ENCODE measurements at regions not wholly inside any gene's neighbourhood (a gene's known extent, or its start where the extent isn't known, plus 50 kb on each side); places are given as distances from the start of the nearest gene placed in this dataset.

DNA sequence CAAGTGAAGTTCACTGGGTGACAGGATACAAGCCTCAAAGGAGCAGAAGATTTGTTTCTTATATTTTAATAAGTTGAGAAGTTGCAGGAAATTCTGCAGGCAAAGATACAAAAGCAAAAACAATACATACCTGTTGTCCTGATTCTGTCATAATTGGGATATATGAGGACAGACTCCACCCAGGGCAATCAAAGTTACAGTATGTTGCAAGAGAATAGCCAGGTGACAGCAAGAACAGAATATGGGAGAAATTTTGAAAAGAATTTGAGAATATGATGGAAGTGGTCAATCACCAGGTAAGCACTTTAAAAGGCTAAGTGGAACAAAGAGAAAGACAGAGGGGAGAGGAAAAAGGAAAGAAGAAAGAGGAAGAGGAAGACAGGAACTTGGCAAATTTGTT is 607.6 kb upstream of the ADGRL4 start:
- no peak overlapping the region for H3K4me3 ChIP-seq (ENCODE audit: low read depth, low read length)
- TF ChIP-seq, protein P1, sequence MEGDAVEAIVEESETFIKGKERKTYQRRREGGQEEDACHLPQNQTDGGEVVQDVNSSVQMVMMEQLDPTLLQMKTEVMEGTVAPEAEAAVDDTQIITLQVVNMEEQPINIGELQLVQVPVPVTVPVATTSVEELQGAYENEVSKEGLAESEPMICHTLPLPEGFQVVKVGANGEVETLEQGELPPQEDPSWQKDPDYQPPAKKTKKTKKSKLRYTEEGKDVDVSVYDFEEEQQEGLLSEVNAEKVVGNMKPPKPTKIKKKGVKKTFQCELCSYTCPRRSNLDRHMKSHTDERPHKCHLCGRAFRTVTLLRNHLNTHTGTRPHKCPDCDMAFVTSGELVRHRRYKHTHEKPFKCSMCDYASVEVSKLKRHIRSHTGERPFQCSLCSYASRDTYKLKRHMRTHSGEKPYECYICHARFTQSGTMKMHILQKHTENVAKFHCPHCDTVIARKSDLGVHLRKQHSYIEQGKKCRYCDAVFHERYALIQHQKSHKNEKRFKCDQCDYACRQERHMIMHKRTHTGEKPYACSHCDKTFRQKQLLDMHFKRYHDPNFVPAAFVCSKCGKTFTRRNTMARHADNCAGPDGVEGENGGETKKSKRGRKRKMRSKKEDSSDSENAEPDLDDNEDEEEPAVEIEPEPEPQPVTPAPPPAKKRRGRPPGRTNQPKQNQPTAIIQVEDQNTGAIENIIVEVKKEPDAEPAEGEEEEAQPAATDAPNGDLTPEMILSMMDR (IDR thresholded peaks at IDR 0.05; ENCODE audit: borderline replicate concordance, insufficient read depth, low read depth, low read length), result no peak

DNA sequence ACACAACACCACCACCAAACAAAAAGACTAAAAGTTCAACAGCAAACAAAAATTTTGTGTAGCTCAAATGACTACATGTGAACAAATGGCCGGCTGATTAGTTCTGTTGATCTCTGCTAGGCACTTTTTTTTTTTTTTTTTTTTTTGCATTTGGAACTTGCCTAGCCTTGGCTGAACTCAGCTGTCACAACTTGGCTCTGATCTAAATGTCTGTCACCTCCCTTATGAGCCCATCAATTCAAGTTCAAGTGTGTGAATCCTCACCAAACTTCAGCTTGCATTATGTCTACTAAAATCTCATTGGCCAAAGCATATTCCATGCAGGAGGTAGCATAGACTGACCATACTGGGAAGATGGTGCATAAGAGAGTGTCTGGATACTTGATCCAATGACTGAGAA is 606.5 kb upstream of the ADGRL4 start:
- H3K4me3 ChIP-seq (ENCODE audit: low read depth, low read length), result no peak overlapping the region
- TF ChIP-seq, protein P1 (IDR thresholded peaks at IDR 0.05; ENCODE audit: borderline replicate concordance, insufficient read depth, low read depth, low read length), result no peak

DNA sequence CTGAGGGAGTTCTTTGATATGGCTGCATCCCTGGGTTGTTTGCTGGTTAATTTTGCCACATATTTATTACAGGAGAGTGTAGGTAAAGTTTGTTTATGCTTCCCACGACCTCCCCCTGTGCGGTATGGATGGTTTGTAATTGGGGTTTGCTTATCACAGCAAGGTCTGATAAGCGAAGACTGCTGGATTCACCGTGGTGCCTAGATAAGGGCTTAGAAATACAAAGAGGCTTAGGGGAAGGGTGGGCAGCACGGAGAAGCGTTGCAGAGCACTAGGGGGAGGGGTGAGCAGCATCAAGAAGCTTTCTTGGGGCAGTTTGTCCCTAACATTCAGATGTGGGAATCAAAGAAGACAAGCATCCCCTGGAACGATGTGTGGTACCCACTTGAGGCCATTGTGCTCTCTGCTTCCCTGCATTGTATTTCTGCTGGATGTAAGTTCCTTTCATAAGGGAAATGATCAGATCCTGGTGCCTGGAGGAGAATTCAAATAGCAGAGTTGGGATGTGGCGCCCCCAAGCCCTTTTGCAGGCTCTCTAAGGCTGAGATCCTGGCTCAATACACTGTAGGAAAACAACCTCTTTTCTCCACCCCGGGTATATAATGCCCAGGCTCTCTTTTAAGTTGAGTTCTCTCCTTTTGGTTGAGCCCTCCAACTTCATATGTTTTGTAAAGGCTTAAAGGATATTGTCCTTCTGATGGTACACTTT is 598.1 kb upstream of the ADGRL4 start:
- TF ChIP-seq, protein P1 (IDR thresholded peaks at IDR 0.05; ENCODE audit: borderline replicate concordance, insufficient read depth, low read depth, low read length), result no peak
- no peak overlapping the region for H3K4me3 ChIP-seq (ENCODE audit: low read depth, low read length)

DNA sequence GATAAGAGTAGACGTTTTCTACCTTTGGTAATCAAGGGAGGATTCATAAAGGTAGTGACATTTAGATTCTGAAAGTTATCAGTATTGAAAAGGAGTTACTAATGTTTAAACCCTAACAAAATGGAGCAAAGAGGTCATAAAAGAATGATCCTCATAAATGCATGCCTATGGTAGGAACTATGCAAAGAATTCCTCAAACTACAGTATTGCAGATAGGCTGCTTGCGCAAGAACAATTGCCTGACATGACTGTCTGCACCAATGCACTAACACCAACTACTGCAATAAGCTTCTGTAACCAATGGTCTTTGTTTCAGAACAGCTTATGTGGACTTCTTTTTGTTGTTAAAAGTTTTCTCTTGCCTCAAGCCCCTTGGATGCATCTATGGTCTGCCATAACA is 597.3 kb upstream of the ADGRL4 start:
- TF ChIP-seq, protein P1 (IDR thresholded peaks at IDR 0.05; ENCODE audit: borderline replicate concordance, insufficient read depth, low read depth, low read length), result no peak
- H3K4me3 ChIP-seq (ENCODE audit: low read depth, low read length), result no peak overlapping the region

DNA sequence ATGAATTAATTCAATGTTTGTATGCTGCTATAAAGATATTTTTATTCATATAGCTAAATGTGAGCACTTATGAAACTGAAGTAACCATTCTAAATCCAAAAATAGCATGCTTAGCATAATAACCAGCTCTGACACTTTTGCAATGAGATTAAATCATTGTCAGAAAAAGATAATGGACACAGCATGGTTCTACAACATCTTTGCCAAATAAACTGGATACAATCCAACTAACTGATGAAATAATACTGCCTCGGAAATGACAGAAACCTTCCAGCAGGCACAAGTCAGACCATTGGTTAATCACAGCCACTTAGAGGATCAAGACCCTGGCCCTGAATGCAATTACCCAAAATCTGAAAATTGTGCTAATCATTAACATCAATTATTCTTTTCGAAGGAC is 592.7 kb upstream of the ADGRL4 start:
- no peak overlapping the region for H3K4me3 ChIP-seq (ENCODE audit: low read depth, low read length)
- TF ChIP-seq, protein P1 (IDR thresholded peaks at IDR 0.05; ENCODE audit: borderline replicate concordance, insufficient read depth, low read depth, low read length), result no peak

DNA sequence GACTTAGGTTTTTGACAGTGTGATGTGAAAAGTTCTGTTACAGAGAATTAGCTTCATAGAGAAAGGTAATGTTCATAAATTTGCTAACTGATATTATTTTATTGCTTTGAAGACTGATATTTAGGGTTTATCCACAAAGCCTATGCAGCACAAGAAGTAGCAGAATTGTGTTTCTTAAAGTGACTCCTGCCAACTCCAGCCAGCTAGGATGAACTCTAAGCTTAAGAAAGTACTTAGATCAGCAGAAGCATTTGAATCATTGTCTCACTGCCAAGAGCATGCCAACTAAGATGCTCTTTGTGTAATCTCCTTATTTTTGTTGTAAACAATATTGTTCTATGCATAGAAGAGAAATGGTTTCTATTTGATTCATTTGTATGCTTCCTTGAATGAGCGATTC is 589.4 kb upstream of the ADGRL4 start:
- TF ChIP-seq, protein P1 (IDR thresholded peaks at IDR 0.05; ENCODE audit: borderline replicate concordance, insufficient read depth, low read depth, low read length), result no peak
- H3K4me3 ChIP-seq (ENCODE audit: low read depth, low read length), result no peak overlapping the region

DNA sequence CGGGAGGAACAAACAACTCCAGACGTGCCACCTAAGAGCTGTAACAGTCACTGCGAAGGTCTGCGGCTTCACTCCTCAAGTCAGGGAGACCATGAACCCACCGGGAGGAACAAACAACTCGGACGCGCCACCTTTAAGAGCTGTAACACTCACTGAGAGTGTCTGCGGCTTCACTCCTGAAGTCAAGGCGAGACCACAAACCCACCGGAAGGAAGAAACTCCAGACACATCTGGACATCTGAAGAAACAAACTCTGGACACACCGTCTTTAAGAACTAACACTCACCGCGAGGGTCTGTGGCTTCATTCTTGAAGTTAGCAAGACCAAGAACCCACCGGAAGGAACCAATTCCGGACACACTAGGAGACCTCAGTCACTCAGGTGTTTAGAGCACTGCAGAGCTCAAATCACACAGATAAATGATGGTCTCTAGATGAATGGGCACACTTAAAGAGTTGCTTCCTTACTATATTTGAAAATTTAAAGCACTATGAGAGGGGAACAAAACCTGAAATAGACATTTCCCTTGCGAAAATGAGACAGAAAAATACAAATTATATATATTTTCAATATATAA is 587.7 kb upstream of the ADGRL4 start:
- H3K4me3 ChIP-seq (ENCODE audit: low read depth, low read length), result no peak overlapping the region
- TF ChIP-seq, protein P1 (IDR thresholded peaks at IDR 0.05; ENCODE audit: borderline replicate concordance, insufficient read depth, low read depth, low read length), result no peak

Data from GM12875 (cell line).